H1 (cell line): ENCODE measurements at regions not wholly inside any gene's neighbourhood (a gene's known extent, or its start where the extent isn't known, plus 50 kb on each side); places are given as distances from the start of the nearest gene placed in this dataset.

Experiments used
- CHD1 ChIP-seq: IDR thresholded peaks from 2 replicates; pipeline ENCODE4 v1.6.1; 2012; ENCODE audit warnings: low read depth, low read length, improper control_type of control experiment
- TF ChIP-seq, protein P1 (sequence below): IDR thresholded peaks from 2 replicates; pipeline ENCODE4 v1.6.1; 2011; ENCODE audit warnings: low read length, improper control_type of control experiment

DNA sequence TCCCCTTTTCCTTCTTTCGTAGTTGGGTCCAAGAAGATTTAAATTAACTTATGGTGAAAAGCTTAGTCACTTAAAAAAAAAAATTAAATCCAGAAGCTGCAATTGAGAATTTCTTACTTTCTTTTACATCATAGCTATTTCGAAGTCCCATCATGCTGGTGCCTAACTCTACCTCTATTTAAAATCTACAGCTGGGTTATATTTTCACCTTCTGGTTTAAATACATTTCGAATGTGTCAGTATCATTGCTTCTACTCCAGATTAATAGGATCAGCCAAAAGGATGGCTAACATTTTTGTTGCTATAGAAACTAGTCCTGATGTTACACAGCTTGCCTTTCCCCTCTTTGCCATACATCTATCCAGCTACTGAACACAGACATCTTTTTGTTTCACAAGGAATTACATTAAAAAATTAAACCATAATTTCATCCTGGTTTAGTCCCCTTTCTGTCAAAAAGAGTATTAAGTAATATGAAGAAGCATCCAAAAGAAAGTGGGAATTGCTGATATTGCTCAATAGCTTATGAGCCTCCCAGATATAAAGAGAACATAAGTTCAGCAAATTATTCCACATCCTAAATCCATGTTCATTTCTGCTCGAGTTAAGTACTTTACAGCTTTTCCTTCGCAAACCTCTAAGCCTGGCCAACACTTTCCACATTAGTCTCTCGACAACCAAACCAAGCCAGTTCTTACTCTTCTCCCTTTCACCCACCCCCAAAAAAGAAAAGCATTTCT, 396.7 kb upstream of the DAB1 start (continued):
- TF ChIP-seq CHD1, result no peak
- TF ChIP-seq, protein P1, sequence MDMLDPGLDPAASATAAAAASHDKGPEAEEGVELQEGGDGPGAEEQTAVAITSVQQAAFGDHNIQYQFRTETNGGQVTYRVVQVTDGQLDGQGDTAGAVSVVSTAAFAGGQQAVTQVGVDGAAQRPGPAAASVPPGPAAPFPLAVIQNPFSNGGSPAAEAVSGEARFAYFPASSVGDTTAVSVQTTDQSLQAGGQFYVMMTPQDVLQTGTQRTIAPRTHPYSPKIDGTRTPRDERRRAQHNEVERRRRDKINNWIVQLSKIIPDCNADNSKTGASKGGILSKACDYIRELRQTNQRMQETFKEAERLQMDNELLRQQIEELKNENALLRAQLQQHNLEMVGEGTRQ, result no peak
